Skin of body (tissue), 1 donor: ENCODE measurements at regions not wholly inside any gene's neighbourhood (a gene's known extent, or its start where the extent isn't known, plus 50 kb on each side); places are given as distances from the start of the nearest gene placed in this dataset.
A peak's percentile ranks its signal among the peaks of the same experiment; 100 is the strongest.

Experiments used
- DNase-seq: peaks from one replicate; lab custom pipeline; 2025; lab: John Stamatoyannopoulos, UW

DNA sequence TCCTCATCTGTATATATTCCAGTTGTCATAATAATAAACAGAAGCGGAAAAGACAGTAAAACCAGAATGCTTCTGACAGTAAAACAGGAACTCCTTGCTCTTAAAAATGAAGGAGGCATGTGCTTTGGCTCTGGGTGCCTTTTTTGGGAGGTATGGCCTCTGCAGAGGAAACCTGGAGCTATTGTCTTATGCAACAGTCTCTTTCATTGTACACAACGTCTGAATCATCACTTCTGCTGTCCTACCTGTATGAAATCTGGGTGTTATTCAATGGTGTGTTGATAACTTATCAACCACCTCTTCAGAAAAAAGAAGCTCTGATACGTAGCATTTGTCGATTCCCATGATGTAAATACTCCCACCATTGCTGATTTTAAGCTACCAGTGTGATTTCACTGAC, 64.8 kb downstream of the CDCA7 start:
- no peak for DNase-seq

DNA sequence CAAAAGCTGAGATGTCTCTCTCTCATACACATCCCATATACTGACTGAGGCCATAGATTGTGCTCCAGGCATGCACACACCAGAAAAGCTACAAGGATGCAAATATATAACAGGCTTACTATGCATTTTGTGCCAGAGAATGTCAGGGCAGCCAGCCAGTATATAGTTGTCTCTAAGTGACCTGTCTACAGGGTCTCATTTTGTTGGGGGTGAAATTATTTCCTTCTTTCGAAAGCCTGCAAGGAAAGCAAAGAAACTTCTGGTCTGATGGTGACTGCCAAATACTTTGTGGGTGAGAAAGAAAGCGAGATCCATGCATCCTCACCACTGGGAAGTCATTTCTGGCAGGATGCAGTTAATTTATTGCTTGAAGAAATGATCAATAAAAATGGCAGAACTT, 70.2 kb downstream of the CDCA7 start:
- peak; percentile 65 for DNase-seq

DNA sequence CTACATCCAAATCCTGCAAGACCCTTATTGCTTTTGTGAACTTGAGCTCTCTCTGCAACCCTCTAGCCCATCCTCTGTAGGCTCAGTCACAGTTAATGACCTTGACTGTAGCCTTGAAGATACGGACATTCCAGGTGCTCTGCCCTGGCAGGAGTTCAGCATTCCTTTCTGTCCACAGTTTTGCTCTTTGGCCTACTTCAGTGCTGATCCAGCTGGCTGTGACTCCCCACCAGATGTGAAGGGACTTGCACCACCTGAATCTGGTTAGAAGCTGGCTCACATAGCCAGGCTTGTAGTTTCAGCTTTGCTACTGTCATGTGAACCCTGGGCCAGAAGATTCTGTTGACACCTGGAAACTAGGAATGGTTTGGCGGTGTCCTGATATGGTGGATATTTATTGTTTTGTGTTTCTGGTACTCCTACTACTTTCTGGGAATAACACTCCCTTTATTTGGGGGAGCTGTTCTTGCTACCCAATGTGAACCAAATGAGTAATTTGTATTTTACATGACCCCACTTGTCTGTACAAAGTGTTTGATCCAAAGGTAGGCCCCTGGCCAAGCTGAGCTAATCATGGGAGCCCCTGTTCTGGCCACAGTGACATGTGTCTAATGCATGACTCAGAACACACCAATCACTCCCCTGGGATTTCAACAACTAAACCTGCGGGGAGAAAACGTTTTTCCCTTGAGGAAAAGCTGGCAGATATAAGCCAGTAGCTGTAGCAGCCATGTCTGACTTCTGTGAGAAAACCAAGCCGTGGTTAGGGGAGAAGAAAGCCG, 73.4 kb downstream of the CDCA7 start:
- DNase-seq = peak; percentile 68

DNA sequence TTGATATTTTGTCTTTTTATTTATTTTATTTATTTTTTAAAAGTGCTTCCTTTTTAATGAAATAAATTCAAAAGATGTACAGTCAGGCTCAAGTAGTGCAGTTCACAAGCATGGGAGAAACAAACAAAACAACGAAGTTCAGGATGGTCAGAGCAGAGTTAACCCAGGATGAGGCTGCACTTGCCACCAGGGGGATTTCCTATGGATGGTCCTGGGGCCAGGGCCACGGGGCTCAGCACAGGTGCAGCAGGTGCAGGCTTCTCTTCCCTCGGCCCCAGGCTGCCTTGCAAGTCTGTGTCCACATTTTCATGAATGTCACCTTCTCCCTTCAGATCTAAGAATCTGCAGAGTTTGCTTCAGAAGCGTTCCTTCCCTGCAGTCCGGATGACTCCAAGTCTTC, 76.5 kb downstream of the CDCA7 start:
- no peak for DNase-seq

DNA sequence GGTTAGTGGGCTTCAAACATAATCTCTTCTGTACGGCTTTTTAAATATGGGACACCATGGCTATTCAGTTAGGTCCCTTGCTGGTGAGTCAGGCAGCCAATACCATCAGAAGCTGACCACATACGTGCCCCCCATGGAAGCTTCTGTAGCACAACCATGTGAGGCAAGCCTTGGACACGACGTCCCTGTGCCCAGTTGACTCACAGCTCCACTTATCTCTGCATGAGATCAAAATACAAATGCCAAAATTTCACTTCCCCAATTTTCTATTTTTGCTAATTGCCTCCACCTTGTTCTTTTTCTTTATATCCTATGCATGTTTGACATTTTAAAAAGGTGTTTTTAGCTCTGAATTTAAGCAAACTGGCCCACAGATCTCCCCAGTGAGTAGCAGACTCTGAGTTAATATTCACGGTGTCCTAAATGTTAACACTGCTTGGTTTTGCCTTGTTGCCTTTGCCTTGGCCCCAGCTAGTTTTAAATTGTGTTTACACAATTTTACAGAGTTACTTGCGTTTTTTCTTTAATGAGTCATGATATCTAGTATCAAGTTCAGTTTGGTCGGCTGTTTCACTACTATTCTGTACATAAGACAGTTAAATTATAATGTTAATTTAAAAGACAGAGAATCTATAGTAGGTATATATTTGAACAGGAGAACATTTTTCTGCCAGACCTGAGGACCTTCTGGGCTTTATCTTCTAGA, 77.5 kb downstream of the CDCA7 start:
- no peak for DNase-seq

DNA sequence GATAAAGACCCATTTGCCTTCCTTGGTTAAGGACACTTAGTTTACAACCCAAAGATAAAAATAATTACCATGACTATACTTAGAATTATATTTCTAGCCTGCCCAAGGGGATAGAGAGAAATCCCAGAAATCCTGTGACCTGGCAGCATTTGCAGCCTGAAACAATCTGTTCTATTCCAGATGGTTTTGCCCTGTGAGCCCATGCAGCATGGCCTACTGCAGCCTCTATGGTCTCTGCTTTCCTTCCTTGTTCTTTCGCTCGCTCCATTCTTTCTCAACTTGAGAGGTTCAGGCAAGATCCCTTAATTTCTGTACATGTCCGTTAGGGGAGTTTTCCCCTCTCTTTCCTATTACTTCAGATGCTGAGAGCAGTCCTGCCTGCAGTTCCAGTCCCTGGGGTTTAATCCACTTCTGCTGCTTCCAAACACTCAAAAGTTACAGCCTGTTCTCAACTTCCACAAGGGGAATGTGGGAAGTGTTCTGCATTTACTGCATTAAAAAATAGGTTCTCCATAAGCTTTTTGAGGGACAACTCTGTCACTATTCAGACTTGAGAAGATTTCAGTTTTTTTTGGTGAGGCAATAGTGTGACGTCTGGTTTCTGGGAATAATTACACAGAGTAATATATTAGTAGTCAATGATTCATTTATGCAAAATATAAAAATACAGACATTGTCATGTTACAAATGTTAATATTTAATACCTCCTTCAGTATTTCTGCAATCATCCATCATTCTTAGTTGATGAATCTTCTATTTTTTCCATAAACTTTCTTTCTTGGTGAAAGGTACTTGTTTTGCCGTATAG, 80.3 kb downstream of the CDCA7 start:
- peak; percentile 73 for DNase-seq

DNA sequence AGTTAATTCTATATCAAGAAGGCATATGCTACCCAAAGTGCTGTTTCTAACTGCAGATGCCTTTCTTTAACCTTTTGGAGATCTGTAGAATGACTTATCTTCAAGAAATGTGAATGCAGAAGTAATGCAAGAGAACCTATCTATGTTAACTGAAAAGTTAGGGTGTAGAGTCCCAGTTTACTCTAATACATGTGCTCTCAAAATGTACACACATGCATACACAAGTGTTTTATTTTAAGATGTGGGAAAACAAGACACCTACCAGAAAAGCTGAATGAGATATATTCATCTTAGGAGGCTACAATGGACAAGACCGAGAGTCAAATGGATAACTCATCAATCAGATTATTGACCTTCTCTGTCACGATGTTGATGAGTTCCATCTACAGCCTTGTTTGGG, 80.9 kb downstream of the CDCA7 start:
- no peak for DNase-seq

DNA sequence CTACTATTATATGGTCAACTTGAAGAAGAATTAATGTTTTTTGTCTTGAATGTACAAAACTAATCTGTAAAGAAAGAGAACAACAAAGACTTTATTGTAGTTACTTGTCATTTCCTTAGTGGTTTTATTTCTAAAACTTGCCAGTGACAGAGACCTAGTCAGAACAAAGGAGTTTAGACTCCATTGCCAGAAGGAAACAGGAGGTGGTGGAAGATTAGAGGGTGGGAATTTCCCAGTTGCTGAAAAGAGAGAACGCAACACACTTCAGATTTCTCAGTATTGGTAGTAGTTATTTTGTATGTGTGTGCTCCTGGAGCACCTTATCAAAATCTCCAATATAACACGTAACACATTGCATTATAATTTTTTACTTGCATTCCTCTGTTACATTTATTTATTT, 81.4 kb downstream of the CDCA7 start:
- no peak for DNase-seq

DNA sequence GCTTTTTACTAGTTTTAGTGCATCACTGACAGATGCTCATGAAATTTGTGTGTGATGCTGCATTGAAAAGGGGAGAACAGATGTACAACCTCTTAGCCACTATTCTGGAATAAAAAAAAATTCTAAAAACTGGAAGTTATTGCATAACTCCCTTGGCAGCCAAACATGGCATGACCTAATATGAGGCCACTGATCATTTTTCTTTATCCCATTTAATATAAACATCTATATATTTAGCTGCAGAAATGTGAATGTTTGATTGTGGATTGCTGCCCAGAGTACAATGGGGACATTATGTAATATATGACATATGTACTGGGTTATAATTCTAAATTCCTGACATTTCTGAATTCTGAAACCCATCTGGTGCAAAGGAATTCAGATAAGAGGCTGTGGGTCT, 86.5 kb downstream of the CDCA7 start:
- DNase-seq = peak; percentile 77

DNA sequence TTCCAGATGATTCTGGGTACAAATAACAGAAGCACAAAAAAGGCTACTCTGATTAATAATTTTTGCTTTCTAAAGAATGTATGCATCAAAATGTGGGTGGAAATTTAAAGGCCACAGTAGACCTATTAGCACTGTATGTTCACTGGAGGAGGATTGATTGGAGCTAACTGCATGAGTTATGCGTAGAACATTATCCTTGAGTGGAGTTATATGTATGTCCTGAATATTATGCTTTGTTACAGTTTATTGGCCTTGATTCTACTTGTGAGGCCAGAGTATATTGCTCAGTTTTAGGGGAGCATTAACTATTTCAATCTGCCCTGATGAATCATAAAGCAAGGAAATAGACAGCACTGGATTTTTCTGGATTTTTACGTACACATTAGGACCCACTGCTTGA, 87.9 kb downstream of the CDCA7 start:
- no peak for DNase-seq

DNA sequence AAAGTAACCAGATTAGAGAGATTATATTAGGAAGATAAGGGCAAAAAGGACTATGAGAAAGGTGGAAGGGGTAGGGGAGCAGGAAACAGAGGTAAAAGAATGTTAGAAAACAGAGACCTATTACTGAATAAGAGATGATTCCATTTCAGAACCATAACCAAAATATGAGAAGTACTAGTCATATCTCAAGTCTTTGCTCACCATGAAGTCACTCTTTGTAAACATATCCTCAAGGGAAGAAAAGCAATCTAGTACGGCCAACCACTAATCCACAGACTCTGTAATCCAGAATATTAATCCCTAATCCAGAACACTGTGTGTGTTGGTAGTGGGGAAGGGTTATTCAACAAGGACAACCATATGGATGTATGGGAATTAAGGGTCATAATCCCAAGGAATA, 92.0 kb downstream of the CDCA7 start:
- DNase-seq = no peak

DNA sequence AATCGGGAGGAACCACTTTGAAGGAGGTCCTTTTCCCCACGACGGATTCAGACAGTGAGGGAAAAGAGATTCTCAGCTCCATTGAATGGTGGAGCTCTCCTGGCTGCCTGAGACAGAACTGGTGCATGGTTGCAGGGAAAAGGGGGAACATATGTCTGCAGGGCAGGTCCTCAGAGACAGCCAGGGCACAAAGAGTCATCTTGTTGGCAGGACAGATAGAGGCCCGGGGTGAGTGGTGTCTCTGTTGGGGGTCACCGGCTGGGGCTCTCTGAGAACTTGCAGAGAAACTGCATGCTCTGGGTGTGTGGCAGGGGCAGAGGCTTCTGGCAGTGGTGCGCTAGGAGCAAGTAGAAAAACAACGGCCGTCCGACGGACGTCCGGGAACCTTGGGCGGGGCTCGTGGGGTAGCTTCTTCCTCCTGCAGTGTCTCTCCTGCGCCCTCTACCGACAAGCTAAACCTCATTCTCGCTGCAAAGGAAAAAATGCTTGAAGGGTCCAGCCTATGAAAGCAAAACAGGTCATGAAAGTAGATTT, 94.3 kb downstream of the CDCA7 start:
- DNase-seq = peak; percentile 29

DNA sequence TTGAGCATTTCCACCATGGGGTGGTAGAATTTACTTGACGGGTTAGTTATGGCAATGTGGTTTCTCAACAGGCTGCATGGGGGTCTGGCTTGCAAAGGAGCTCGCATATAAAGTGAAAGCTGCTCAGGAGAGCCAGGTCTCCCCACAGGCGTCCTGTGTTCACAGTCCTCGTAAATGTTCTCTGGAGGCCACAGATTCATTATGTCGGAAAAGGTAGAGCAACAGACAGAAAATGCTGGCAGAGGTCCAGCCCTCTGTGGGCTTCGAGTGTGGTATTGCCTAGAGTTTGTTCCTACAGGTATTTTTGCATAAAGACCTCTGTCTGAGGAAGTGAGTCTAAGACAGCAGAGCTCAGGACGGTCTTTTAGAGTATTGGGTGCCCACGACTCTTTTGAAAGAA, 96.4 kb downstream of the CDCA7 start:
- no peak for DNase-seq

DNA sequence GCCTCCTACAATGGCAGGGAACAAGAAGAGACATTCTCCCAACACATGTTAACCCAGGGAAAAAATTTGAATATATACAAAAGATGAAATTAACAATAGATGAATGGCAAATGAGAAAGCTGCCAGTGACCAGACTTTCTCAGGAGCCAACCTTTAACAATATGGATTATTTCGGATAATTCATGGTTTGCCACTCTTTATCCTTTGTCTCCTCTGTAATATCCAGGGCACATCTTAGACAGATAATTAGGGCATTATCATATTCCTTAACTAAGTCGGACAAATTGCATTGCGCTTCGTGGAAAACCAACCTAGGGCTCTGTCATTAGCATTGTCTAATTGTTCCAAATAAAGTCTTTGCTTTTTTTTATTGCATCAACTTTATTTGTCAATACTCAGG, 97.3 kb downstream of the CDCA7 start:
- no peak for DNase-seq

DNA sequence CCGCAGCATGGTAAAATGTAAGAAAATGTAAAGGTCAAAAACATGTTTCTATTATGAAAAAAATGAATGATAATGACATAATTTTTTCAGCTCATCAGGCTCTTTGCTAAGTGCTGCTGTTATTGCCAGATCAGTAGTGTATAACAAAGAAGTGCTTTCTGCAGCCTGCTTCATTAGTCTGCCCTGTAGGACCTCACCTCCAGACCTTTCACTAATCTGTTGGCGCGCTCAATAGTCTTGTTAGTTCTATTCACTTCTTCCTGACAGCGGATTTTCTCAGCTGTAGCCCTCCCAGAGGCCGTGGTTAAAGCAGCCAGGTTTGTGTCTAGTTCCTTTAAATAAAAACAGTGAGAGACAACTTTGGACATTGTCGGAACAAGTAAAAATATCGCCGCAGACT, 97.7 kb downstream of the CDCA7 start:
- no peak for DNase-seq

DNA sequence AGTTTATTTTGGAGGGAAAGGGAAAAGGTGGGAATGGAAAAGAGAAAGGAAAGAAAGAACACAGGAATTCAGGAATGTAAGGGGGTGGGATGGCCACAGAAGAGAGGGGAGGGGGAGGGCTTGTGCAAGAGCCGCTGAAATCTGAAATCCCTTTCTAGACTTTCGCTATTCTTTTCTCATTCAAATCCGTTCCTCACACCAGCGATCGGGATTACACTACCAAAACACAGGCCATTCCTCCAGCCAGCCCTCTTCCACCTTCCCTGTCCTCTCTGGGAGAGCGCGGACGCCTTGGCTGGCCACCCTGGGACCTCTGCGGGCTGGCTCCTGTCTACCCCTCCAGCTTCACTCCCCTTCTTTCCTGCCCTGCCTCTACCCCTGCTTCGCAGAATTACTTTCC, 102.3 kb downstream of the CDCA7 start:
- DNase-seq = no peak

DNA sequence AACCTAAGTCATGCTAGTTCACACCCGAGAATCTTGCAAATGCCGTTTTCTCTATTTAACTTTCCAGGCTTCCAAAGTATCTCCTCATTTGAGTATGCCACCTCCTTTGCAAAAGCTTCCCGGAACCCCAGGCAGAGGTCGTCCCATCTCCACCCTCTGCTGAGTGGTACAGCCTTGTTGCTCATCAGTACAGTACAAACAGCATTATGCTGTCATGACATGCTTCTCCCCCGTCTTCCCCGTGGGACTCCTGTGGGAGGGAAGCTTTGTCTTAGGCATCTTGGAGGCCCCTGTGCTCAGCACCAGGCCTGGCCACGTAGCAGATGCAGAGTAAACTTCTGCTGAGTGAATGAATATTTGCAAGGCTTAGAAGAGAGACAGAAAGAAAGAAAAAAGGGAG, 102.7 kb downstream of the CDCA7 start:
- no peak for DNase-seq

DNA sequence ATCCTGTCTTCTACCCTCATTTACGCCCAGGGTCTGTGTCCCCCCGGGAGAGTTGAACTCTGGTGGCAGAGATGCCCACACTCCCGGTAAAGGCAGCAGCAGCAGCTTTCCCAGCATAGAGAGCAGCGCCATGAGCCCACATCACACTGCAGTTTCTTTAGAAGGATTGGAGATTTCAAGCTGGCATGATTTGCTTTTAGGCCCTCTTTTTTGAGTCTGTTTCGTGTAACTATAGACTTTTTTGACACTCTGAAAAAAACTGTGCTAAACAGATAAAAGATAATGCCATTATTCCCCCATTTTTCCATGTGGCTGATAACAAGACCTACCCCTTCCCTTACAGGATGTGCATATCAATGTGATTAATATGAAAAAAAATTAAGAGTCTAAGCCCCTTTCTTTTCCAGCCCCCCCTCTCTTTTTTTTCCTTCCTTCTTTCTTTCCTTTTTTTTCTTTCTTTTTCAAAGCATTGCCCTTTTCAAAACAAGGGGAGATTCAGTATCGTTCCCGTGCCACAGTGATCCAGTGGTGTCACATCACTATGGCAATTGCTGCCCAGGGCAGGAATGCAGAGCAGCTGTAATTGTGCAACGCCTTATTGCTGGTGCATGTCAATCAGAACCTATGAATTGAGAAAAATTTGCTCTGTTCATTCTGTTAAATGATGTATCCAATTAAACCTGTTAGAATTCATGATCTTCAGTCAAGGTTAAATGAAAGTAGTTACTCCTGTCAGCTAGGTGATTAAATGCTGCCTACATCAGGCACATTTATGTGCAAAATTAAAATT, 104.5 kb downstream of the CDCA7 start:
- no peak for DNase-seq

DNA sequence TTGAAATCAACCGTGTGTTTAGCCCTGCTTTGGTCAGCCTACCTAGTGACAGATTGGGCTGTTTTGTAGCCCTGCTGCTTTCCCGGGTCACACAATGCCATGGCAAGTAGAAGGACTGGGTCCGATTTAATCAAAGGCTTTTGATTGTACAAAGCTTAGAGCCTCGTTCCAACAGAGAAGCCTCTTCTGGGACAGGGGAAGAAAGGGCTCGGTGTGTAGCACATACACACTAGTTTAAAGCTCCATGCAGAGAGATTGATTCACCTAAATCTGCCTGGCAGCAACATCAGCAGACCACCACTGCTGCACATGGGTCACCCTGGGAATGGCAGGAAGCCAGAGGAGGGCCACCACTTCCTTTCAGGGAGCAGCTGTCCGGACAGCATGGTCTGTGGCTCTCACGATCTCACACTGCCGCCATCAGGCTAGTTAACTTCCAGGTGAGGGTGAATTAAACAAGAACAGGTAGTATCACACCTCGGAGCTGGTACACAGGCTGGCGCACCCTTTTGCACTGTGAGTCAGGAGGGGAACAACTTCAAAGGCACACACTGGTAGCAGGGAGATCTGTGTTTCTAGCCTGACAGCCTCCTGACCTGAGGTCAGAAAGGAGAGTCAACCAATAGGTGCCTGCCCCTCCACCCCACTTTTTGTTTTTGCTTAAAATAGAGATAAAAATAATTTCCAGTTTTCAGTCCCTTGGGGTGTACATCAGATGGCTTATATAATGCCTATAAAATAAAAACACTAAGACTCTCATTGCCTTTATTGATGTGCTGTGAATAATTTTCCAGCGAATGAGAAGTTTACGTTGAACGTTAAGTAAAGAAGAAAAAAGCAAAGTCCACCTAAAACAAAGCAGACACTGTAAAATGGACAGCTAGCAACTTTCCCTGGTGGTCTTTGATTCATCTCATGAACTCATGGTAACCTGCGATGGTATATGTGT, 108.5 kb downstream of the CDCA7 start:
- DNase-seq = no peak

DNA sequence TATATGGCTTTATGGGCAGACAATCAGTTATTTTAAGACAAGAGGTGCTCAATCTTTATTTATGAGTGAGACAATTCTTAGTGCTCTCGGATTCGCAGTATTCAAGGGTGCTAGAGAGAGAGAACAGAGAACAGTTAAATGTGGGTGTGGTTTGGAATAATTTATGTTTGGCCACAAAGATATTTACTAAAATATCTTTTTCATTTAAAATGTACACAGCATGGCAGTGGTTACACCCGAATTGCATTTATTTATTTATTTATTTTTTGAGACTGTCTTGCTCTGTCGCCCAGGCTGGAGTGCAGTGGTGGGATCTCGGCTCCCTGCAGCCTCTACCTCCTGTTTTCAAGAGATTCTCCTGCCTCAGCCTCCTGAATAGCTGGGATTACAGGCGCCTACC, 109.2 kb downstream of the CDCA7 start:
- DNase-seq = no peak
